ENCODE measurements at regions not wholly inside any gene's neighbourhood (a gene's known extent, or its start where the extent isn't known, plus 50 kb on each side); places are given as distances from the start of the nearest gene placed in this dataset.
A peak's percentile ranks its signal among the peaks of the same experiment; 100 is the strongest.

- Histone ChIP-seq H3K4me1 (peaks cover 4% of the 10 kb centered on the region), H3K27ac (no peak overlapping the region), H3K9me3 (ENCODE audit: control insufficient read depth, low read length) (no peaks in the 10 kb centered on the region), H3K9ac (no peak overlapping the region), H3K79me2 (no peaks in the 10 kb centered on the region), H2AFZ (no peak overlapping the region), H3K4me2 (ENCODE audit: low read length) (no peak overlapping the region), H3K36me3 (ENCODE audit: control insufficient read depth, insufficient read depth, low read length) (no peaks in the 10 kb centered on the region), H3K4me3 (ENCODE audit: low read depth, low read length) (no peak overlapping the region), H3K27me3 (ENCODE audit: control insufficient read depth, insufficient read depth, low read length) (no peaks in the 10 kb centered on the region)
- TF ChIP-seq CTCF (IDR thresholded peaks at IDR 0.05): no peak
These were observed 737.2 kb upstream of the HS6ST1 start for GRCh38 chr2:129055824-129056223.

- Histone ChIP-seq H3K27me3 (ENCODE audit: control insufficient read depth, insufficient read depth, low read length) (no peaks in the 10 kb centered on the region), H3K9ac (no peak overlapping the region), H2AFZ (peak overlapping the region; percentile 53), H3K9me3 (ENCODE audit: control insufficient read depth, low read length) (no peaks in the 10 kb centered on the region), H3K79me2 (no peaks in the 10 kb centered on the region), H3K4me2 (ENCODE audit: low read length) (no peak overlapping the region), H3K4me1 (peaks cover 4% of the 10 kb centered on the region), H3K36me3 (ENCODE audit: control insufficient read depth, insufficient read depth, low read length) (no peaks in the 10 kb centered on the region), H3K27ac (no peak overlapping the region), H3K4me3 (ENCODE audit: low read depth, low read length) (no peak overlapping the region)
- TF ChIP-seq CTCF (IDR thresholded peaks at IDR 0.05): no peak
These were observed 737.8 kb upstream of the HS6ST1 start for GRCh38 chr2:129056309-129056958.

GRCh38 chr2:129056959-129057317, 738.3 kb upstream of the HS6ST1 start:
- H3K9me3 ChIP-seq (ENCODE audit: control insufficient read depth, low read length): no peaks in the 10 kb centered on the region
- H3K4me1 ChIP-seq: peaks cover 4% of the 10 kb centered on the region
- no peaks in the 10 kb centered on the region for H3K27me3 ChIP-seq (ENCODE audit: control insufficient read depth, insufficient read depth, low read length)
- peak overlapping the region; percentile 53 for H2AFZ ChIP-seq
- H3K4me2 ChIP-seq (ENCODE audit: low read length): no peak overlapping the region
- H3K36me3 ChIP-seq (ENCODE audit: control insufficient read depth, insufficient read depth, low read length): no peaks in the 10 kb centered on the region
- no peak overlapping the region for H3K4me3 ChIP-seq (ENCODE audit: low read depth, low read length)
- H3K27ac ChIP-seq: no peak overlapping the region
- no peak for TF ChIP-seq CTCF (IDR thresholded peaks at IDR 0.05)
- H3K9ac ChIP-seq: no peak overlapping the region
- no peaks in the 10 kb centered on the region for H3K79me2 ChIP-seq

GRCh38 chr2:129058981-129059380, 740.3 kb upstream of the HS6ST1 start:
- Histone ChIP-seq H3K27me3 (ENCODE audit: control insufficient read depth, insufficient read depth, low read length) (no peaks in the 10 kb centered on the region), H3K4me3 (ENCODE audit: low read depth, low read length) (no peak overlapping the region), H3K9ac (no peak overlapping the region), H3K79me2 (no peaks in the 10 kb centered on the region), H3K4me1 (peaks cover 4% of the 10 kb centered on the region), H3K27ac (no peak overlapping the region), H3K9me3 (ENCODE audit: control insufficient read depth, low read length) (no peaks in the 10 kb centered on the region), H2AFZ (no peak overlapping the region), H3K4me2 (ENCODE audit: low read length) (no peak overlapping the region), H3K36me3 (ENCODE audit: control insufficient read depth, insufficient read depth, low read length) (no peaks in the 10 kb centered on the region)
- TF ChIP-seq CTCF (IDR thresholded peaks at IDR 0.05): no peak

- no peaks in the 10 kb centered on the region for H3K27me3 ChIP-seq (ENCODE audit: control insufficient read depth, insufficient read depth, low read length)
- no peak for TF ChIP-seq CTCF (IDR thresholded peaks at IDR 0.05)
- H3K79me2 ChIP-seq: no peaks in the 10 kb centered on the region
- peaks cover 4% of the 10 kb centered on the region for H3K4me1 ChIP-seq
- H3K27ac ChIP-seq: no peak overlapping the region
- no peaks in the 10 kb centered on the region for H3K36me3 ChIP-seq (ENCODE audit: control insufficient read depth, insufficient read depth, low read length)
- H3K4me3 ChIP-seq (ENCODE audit: low read depth, low read length): no peak overlapping the region
- no peak overlapping the region for H2AFZ ChIP-seq
- H3K9me3 ChIP-seq (ENCODE audit: control insufficient read depth, low read length): no peaks in the 10 kb centered on the region
- H3K9ac ChIP-seq: no peak overlapping the region
- no peak overlapping the region for H3K4me2 ChIP-seq (ENCODE audit: low read length)
These were observed 740.8 kb upstream of the HS6ST1 start for GRCh38 chr2:129059476-129059875.

Data from parathyroid adenoma (tissue), 2 donors.